ENCODE measurements at regions not wholly inside any gene's neighbourhood (a gene's known extent, or its start where the extent isn't known, plus 50 kb on each side); places are given as distances from the start of the nearest gene placed in this dataset.
A peak's percentile ranks its signal among the peaks of the same experiment; 100 is the strongest.

- TF ChIP-seq CTCF (conservative IDR thresholded peaks at IDR 0.05; ENCODE audit: low read length): peak; percentile 86
- no peak for TF ChIP-seq EZH2phosphoT487 (IDR thresholded peaks at IDR 0.05; ENCODE audit: borderline replicate concordance, low read depth, low read length)
Observed at GRCh38 chr12:4107436-4107878, 166.1 kb upstream of the CCND2 start.
